Activated CD4-positive, alpha-beta T cell treated with anti-CD3 and anti-CD28 coated beads, Interleukin-2, amount 50 U/mL, for 4 hours (primary cell): ENCODE measurements at regions not wholly inside any gene's neighbourhood (a gene's known extent, or its start where the extent isn't known, plus 50 kb on each side); places are given as distances from the start of the nearest gene placed in this dataset.

Experiments
- DNase-seq, 2 experiments: peaks; one replicate each; pipeline ENCODE4 v3.0.0-alpha.2; 2020

GRCh38 chr15:70293591-70294470 is 196.1 kb upstream of the TLE3 start:
- DNase-seq: no peak

GRCh38 chr15:70293138-70293537 is 195.4 kb upstream of the TLE3 start:
- no peak for DNase-seq

DNA sequence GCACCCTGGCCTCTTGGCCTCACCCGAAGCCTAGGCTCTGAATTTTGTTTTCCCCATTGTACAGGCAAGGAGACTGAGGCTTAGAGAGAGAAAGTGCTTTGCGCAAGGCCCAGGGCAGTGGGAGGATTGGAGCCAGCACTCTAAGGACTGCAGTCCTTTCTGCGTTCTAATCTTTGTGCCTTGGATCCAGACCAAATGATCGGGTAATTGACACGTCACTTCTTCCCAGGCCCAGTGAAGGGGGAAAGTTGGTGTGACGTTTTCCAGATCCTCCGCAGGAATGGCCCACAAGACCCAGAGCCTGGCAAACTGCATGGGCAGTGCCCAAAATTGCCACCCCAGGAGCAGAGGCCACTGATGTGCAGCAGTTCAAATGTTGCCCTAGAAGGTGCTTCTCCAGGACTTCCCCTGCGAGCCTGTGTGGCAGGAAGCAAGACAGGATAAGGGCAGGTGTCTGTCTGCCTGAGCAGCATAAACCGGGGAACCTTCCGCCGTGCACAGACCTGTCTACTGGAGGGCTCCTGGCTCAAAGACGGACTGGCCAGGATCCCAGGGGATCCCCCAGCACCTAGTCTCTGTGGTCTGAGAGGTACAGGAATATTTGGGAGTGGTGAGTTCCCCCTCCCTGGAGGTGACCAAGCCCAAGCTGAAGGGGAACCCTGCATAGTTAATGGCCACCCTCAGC is 194.5 kb upstream of the TLE3 start:
- no peak for DNase-seq

DNA sequence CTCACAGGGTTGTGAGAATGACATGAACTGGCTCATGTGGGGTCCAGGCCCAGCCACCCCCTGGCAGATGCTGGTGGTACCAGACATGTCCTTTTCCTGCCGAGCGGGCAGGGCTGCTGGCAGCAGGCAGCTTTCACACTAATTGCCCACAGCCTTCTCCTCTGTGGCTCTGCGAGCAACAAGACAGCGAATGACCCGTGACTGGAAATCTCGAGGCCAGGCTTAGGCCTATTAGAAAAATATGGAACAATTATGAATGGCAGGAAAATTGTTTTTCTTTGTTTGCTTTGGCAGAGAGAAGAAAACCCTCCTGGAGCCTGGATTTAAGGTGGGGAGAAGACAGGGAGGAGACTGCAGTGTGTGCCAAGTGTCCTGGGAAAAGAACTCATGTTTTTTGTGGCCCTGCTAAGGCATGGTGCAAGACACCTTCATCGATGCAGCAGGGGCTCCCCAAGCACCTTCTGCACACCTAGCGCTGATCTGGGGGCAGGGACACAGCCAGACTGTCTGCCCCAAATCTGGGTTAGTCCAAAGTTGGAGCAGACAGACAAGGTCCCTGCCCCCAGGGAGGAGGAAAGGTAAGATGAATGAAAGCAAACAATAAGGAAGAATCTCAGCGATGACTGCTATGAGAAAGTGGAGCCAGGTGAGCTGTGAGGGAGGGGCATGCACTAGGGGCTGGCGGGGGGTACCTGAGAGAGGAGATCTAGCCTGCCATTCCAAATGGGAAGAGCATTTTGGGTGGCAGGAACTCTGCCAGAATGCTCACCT is 193.8 kb upstream of the TLE3 start:
- DNase-seq: no peak

DNA sequence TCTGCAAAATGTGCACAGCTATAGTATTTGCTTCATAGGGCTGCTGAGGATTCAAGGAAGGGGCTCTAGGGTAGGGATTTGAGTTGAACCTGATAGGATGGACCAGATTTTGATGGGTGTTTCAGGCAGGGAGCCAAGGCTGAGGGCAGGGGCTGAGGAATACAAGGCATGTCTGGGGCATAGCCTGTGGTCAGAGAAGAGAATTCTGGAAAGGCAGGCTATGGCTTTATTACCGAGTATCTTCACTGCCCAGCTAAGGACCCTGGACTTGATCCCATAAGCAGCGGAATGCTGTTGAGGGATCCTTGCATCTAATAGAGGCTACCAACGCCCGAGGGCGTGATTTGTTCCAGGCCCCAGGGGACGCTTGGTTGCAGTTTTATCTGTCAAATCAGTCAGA is 193.0 kb upstream of the TLE3 start:
- no peak for DNase-seq

- DNase-seq: no peak
Measured at GRCh38 chr15:70289191-70289955, 191.7 kb upstream of the TLE3 start.

GRCh38 chr15:70286113-70286806 is 188.5 kb upstream of the TLE3 start:
- DNase-seq: no peak

- DNase-seq: no peak
Measured at GRCh38 chr15:70284438-70285214, 186.9 kb upstream of the TLE3 start.

- no peak for DNase-seq
Measured at GRCh38 chr15:70283511-70283910, 185.8 kb upstream of the TLE3 start.

- DNase-seq: no peak
Measured at GRCh38 chr15:70281811-70282307, 184.1 kb upstream of the TLE3 start.

DNA sequence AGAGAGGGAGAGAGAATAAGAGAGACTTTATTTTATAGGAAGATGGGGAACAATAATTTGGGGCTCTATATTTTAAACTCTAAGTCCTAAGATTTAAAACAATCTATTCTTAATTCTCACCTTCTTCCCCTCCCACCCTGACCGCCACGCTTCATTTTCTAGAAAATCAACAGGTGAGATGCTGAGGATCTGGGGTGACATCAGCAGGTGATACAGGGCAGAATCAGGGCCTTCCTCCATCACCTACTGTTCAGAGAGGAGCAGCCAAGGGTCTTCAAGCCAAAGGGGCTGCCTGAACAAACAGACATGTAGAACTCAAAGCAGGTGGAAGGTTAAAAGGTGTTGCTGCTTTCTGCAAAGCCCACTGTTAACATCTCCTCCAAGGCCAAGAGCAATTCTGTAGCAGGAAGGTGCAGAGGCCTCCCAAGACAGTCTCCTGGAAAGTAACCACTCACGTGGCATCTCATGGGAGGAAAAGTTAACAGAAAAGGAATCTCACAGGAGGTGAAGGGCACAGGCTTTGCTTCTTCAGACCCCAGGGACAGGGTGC is 183.6 kb upstream of the TLE3 start:
- no peak for DNase-seq

DNA sequence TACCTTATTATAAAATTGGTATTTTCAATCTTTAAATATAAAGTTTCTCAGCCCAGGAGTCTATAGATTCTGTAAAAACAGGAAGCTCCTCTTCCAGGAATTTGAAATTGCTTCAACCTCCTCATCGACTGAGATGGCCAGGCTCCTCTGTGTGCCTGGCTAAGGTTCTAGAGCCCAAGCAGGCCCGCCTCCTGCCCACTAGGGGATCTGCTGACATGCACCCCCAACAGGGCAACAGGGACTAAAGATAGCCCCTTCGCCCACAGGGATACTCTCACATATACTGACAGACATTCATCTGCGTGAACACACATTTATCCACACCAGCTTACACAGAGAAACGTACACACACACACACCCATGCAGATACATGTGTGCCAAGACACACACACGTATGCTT is 183.1 kb upstream of the TLE3 start:
- no peak for DNase-seq

- DNase-seq: no peak
Measured at GRCh38 chr15:70279096-70279495, 181.4 kb upstream of the TLE3 start.

- no peak for DNase-seq
Measured at GRCh38 chr15:70278644-70279043, 180.9 kb upstream of the TLE3 start.

- DNase-seq: no peak
Measured at GRCh38 chr15:70277556-70277955, 179.8 kb upstream of the TLE3 start.

DNA sequence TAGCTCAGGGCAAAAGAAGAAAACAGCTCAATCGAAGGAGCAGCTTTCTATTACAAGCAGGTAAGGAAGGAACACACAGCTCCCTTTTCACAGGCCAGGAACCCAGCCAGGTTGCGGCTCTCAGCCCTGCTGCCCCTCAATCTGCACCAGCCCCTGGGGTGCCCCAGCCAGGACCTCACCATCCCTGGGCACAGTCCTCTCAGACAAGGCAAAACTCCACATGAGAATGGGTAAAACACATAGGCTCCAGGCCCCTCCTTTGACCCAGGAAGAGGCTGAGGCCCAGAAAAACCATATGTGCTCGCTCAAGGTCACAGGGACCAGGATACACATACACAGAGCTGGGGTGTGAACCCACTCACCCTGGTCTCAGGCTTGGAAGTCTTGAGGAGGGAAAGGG is 178.7 kb upstream of the TLE3 start:
- DNase-seq: no peak

- no peak for DNase-seq
Measured at GRCh38 chr15:70275461-70276138, 177.9 kb upstream of the TLE3 start.

- no peak for DNase-seq
Measured at GRCh38 chr15:70274908-70275307, 177.2 kb upstream of the TLE3 start.

- DNase-seq: no peak
Measured at GRCh38 chr15:70274255-70274880, 176.7 kb upstream of the TLE3 start.

- no peak for DNase-seq
Measured at GRCh38 chr15:70273808-70274207, 176.1 kb upstream of the TLE3 start.
